DMS 273 (cell line): ENCODE measurements at regions not wholly inside any gene's neighbourhood (a gene's known extent, or its start where the extent isn't known, plus 50 kb on each side); places are given as distances from the start of the nearest gene placed in this dataset.
"Not testable (repeated sequence)": the region's sequence is repeated elsewhere in the genome, so short reads cannot be mapped to it uniquely, and the experiment has no call there.

Experiments used
- DNase-seq: peaks from one replicate; lab custom pipeline; 2025; ENCODE audit not compliant: unreplicated experiment; lab: John Stamatoyannopoulos, UW

GRCh38 chr20:30641522-30641921 lies 615.9 kb upstream of the DEFB115 start:
- DNase-seq: not testable (repeated sequence)

GRCh38 chr20:30660982-30661381 lies 596.5 kb upstream of the DEFB115 start:
- DNase-seq: not testable (repeated sequence)

- not testable (repeated sequence) for DNase-seq
Measured at GRCh38 chr20:30668418-30668817, 589.0 kb upstream of the DEFB115 start.

GRCh38 chr20:30669330-30670029 lies 588.0 kb upstream of the DEFB115 start:
- DNase-seq: not testable (repeated sequence)

- DNase-seq: not testable (repeated sequence)
Measured at GRCh38 chr20:30671120-30671519, 586.3 kb upstream of the DEFB115 start.

GRCh38 chr20:30675988-30676564 lies 581.4 kb upstream of the DEFB115 start:
- DNase-seq: not testable (repeated sequence)

GRCh38 chr20:30682236-30682635 lies 575.2 kb upstream of the DEFB115 start:
- DNase-seq: not testable (repeated sequence)

GRCh38 chr20:30712861-30713260 lies 544.6 kb upstream of the DEFB115 start:
- not testable (repeated sequence) for DNase-seq

- not testable (repeated sequence) for DNase-seq
Measured at GRCh38 chr20:30719415-30720199, 537.9 kb upstream of the DEFB115 start.

- not testable (repeated sequence) for DNase-seq
Measured at GRCh38 chr20:30723511-30723910, 534.0 kb upstream of the DEFB115 start.

GRCh38 chr20:30723934-30724687 lies 533.4 kb upstream of the DEFB115 start:
- peak; percentile 15 for DNase-seq

- DNase-seq: not testable (repeated sequence)
Measured at GRCh38 chr20:30724688-30725074, 532.8 kb upstream of the DEFB115 start.

- DNase-seq: not testable (repeated sequence)
Measured at GRCh38 chr20:30725188-30725587, 532.3 kb upstream of the DEFB115 start.

- not testable (repeated sequence) for DNase-seq
Measured at GRCh38 chr20:30728271-30728885, 529.1 kb upstream of the DEFB115 start.
